ENCODE measurements at regions not wholly inside any gene's neighbourhood (a gene's known extent, or its start where the extent isn't known, plus 50 kb on each side); places are given as distances from the start of the nearest gene placed in this dataset.

- TF ChIP-seq, protein P1, sequence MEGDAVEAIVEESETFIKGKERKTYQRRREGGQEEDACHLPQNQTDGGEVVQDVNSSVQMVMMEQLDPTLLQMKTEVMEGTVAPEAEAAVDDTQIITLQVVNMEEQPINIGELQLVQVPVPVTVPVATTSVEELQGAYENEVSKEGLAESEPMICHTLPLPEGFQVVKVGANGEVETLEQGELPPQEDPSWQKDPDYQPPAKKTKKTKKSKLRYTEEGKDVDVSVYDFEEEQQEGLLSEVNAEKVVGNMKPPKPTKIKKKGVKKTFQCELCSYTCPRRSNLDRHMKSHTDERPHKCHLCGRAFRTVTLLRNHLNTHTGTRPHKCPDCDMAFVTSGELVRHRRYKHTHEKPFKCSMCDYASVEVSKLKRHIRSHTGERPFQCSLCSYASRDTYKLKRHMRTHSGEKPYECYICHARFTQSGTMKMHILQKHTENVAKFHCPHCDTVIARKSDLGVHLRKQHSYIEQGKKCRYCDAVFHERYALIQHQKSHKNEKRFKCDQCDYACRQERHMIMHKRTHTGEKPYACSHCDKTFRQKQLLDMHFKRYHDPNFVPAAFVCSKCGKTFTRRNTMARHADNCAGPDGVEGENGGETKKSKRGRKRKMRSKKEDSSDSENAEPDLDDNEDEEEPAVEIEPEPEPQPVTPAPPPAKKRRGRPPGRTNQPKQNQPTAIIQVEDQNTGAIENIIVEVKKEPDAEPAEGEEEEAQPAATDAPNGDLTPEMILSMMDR (conservative IDR thresholded peaks at IDR 0.05; ENCODE audit: low read length): no peak
- no peak for TF ChIP-seq EZH2phosphoT487 (IDR thresholded peaks at IDR 0.05; ENCODE audit: borderline replicate concordance)
Observed at GRCh38 chr5:3180636-3181035, 415.0 kb upstream of the IRX1 start.

All from Loucy (cell line).